Mesendoderm (in vitro differentiated cells): ENCODE measurements at regions not wholly inside any gene's neighbourhood (a gene's known extent, or its start where the extent isn't known, plus 50 kb on each side); places are given as distances from the start of the nearest gene placed in this dataset.
A peak's percentile ranks its signal among the peaks of the same experiment; 100 is the strongest.

ENCODE experiments used
- DNase-seq: peaks from one replicate; pipeline ENCODE4 v3.0.0; 2013
- H2AK5ac ChIP-seq: 2 replicates; pipeline ENCODE4 v1.6.1; 2013; ENCODE audit warnings: low read length, inconsistent platforms
- H2BK120ac ChIP-seq: 2 replicates; pipeline ENCODE4 v1.6.1; 2013; ENCODE audit warnings: low read depth, mild to moderate bottlenecking, low read length, moderate library complexity, mixed read lengths
- H2BK15ac ChIP-seq: replicated peaks from 2 replicates; pipeline ENCODE4 v1.6.1; 2013; ENCODE audit warnings: low read depth, mild to moderate bottlenecking, moderate library complexity
- H2BK5ac ChIP-seq: 2 replicates; pipeline ENCODE4 v1.6.1; 2013; ENCODE audit warnings: low read length, inconsistent platforms
- H3K18ac ChIP-seq: 2 replicates; pipeline ENCODE4 v1.6.1; 2013; ENCODE audit warnings: mild to moderate bottlenecking, low read length, mixed read lengths
- H3K23ac ChIP-seq: one replicate; pipeline ENCODE4 v1.6.1; 2013; ENCODE audit warnings: low read length
- H3K27ac ChIP-seq: 2 replicates; pipeline ENCODE4 v1.5.1; 2013; ENCODE audit warnings: low read depth, mild to moderate bottlenecking, inconsistent platforms, low read length, moderate library complexity
- H3K27me3 ChIP-seq: 2 replicates; pipeline ENCODE4 v1.6.1; 2013; ENCODE audit warnings: low read length, control low read depth, mild to moderate bottlenecking, inconsistent platforms; ENCODE audit not compliant: insufficient read depth, poor library complexity
- H3K36me3 ChIP-seq: 2 replicates; pipeline ENCODE4 v1.6.1; 2013; ENCODE audit warnings: low read length, inconsistent platforms; ENCODE audit not compliant: control insufficient read depth, insufficient read depth
- H3K4ac ChIP-seq: one replicate; pipeline ENCODE4 v1.6.1; 2013; ENCODE audit warnings: low read depth, mild to moderate bottlenecking, low read length, moderate library complexity
- H3K4me1 ChIP-seq: 2 replicates; pipeline ENCODE4 v1.6.1; 2013; ENCODE audit warnings: low read depth, low read length, inconsistent platforms; ENCODE audit not compliant: control insufficient read depth
- H3K4me2 ChIP-seq: 2 replicates; pipeline ENCODE4 v1.6.1; 2013; ENCODE audit warnings: low read length
- H3K4me3 ChIP-seq: 2 replicates; pipeline ENCODE4 v1.5.1; 2013; ENCODE audit warnings: mild to moderate bottlenecking, low read length
- H3K56ac ChIP-seq: one replicate; pipeline ENCODE4 v1.6.1; 2013; ENCODE audit warnings: low read length
- H3K79me1 ChIP-seq: 2 replicates; pipeline ENCODE4 v1.6.1; 2013; ENCODE audit warnings: low read length, inconsistent platforms
- H3K79me2 ChIP-seq: 2 replicates; pipeline ENCODE4 v1.6.1; 2013; ENCODE audit warnings: mild to moderate bottlenecking, low read length; ENCODE audit not compliant: control insufficient read depth, insufficient read depth
- H3K9ac ChIP-seq: 2 replicates; pipeline ENCODE4 v1.6.1; 2013; ENCODE audit warnings: low read length, inconsistent platforms
- H4K5ac ChIP-seq: one replicate; pipeline ENCODE4 v1.6.1; 2013; ENCODE audit warnings: low read length
- H4K8ac ChIP-seq: one replicate; pipeline ENCODE4 v1.6.1; 2013; ENCODE audit warnings: low read depth, mild to moderate bottlenecking, control low read depth, low read length, moderate library complexity
- WGBS: extraction: QIAGEN DNeasy Blood & Tissue Kit; methylation state at CpG from one replicate; pipeline ENCODE4 v1.1.7; 2013; ENCODE audit warnings: low lambda C conversion rate, missing lambda C conversion rate; ENCODE audit not compliant: insufficient coverage; ENCODE audit errors: extremely low coverage; 5-methylcytosine and 5-hydroxymethylcytosine counted together

- Histone ChIP-seq H3K4me2 (no peak overlapping the region), H2BK120ac (peak overlapping the region; percentile 61), H3K4me3 (no peak overlapping the region), H4K5ac (no peak overlapping the region), H3K4ac (no peak overlapping the region), H2BK15ac (no peak overlapping the region), H3K36me3 (no peaks in the 10 kb centered on the region), H3K23ac (no peak overlapping the region), H3K27ac (no peak overlapping the region), H2AK5ac (no peak overlapping the region), H2BK5ac (no peak overlapping the region), H4K8ac (no peak overlapping the region), H3K9ac (no peak overlapping the region), H3K56ac (no peak overlapping the region), H3K18ac (no peak overlapping the region), H3K79me2 (no peaks in the 10 kb centered on the region), H3K27me3 (no peaks in the 10 kb centered on the region), H3K4me1 (no peaks in the 10 kb centered on the region), H3K79me1 (no peaks in the 10 kb centered on the region)
- DNase-seq = no peak
- no CpG with 5 or more reads among the region's 1 CpG for WGBS
Observed at GRCh38 chr14:84543859-84544258, 986.1 kb upstream of the FLRT2 start.

- Histone ChIP-seq H3K18ac (no peak overlapping the region), H4K8ac (no peak overlapping the region), H2BK120ac (no peak overlapping the region), H2BK5ac (no peak overlapping the region), H3K9ac (no peak overlapping the region), H3K4me1 (no peaks in the 10 kb centered on the region), H3K36me3 (no peaks in the 10 kb centered on the region), H3K4me2 (no peak overlapping the region), H4K5ac (no peak overlapping the region), H3K4me3 (no peak overlapping the region), H3K4ac (no peak overlapping the region), H2BK15ac (no peak overlapping the region), H3K79me1 (no peaks in the 10 kb centered on the region), H3K79me2 (no peaks in the 10 kb centered on the region), H3K56ac (no peak overlapping the region), H3K23ac (no peak overlapping the region), H3K27ac (no peak overlapping the region), H2AK5ac (no peak overlapping the region), H3K27me3 (no peaks in the 10 kb centered on the region)
- no CpG with 5 or more reads among the region's 6 CpGs for WGBS
- no peak for DNase-seq
Observed at GRCh38 chr14:84544486-84545131, 985.3 kb upstream of the FLRT2 start.

- DNase-seq = no peak
- no peak overlapping the region for H3K9ac ChIP-seq
- no peak overlapping the region for H3K4me3 ChIP-seq
- H3K27ac ChIP-seq = no peak overlapping the region
- H3K18ac ChIP-seq = no peak overlapping the region
- H3K36me3 ChIP-seq = no peaks in the 10 kb centered on the region
- H3K79me1 ChIP-seq = no peaks in the 10 kb centered on the region
- H2AK5ac ChIP-seq = no peak overlapping the region
- no peak overlapping the region for H3K4ac ChIP-seq
- no peak overlapping the region for H4K8ac ChIP-seq
- WGBS = no CpG with 5 or more reads among the region's 2 CpGs
- no peaks in the 10 kb centered on the region for H3K4me1 ChIP-seq
- H3K27me3 ChIP-seq = no peaks in the 10 kb centered on the region
- H3K56ac ChIP-seq = no peak overlapping the region
- no peak overlapping the region for H2BK5ac ChIP-seq
- H4K5ac ChIP-seq = no peak overlapping the region
- H3K23ac ChIP-seq = no peak overlapping the region
- no peak overlapping the region for H2BK15ac ChIP-seq
- no peak overlapping the region for H3K4me2 ChIP-seq
- H2BK120ac ChIP-seq = no peak overlapping the region
- no peaks in the 10 kb centered on the region for H3K79me2 ChIP-seq
Observed at GRCh38 chr14:84546236-84546635, 983.7 kb upstream of the FLRT2 start.

DNA sequence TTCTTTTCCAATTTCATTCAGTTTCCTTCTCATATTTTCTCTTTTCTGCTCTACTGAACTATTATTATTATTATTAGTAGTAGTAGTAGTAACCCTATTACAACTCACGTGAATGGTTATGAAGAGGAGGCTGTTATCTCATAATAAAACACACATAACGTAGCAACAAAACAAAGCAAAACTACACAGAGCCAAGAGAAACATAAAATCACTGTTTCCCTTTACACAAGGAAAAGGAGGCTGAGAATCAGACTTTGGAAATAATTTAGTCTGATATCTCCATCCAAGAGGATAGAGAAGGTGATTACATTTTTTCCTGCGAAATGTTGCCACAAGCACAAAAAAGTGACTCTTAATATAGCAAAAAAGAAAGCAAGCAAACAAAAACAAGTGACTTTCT lies 975.8 kb upstream of the FLRT2 start:
- no peak overlapping the region for H2BK15ac ChIP-seq
- H3K36me3 ChIP-seq = no peaks in the 10 kb centered on the region
- no peak overlapping the region for H3K4me3 ChIP-seq
- no peaks in the 10 kb centered on the region for H3K4me1 ChIP-seq
- no peak overlapping the region for H3K27ac ChIP-seq
- H3K27me3 ChIP-seq = no peaks in the 10 kb centered on the region
- H3K4me2 ChIP-seq = no peak overlapping the region
- no peaks in the 10 kb centered on the region for H3K79me1 ChIP-seq
- H3K4ac ChIP-seq = no peak overlapping the region
- no peak for DNase-seq
- no peak overlapping the region for H3K56ac ChIP-seq
- H2BK5ac ChIP-seq = no peak overlapping the region
- H2AK5ac ChIP-seq = no peak overlapping the region
- H2BK120ac ChIP-seq = no peak overlapping the region
- no peak overlapping the region for H3K18ac ChIP-seq
- H4K8ac ChIP-seq = no peak overlapping the region
- H3K9ac ChIP-seq = no peak overlapping the region
- no peaks in the 10 kb centered on the region for H3K79me2 ChIP-seq
- no CpG with 5 or more reads among the region's 3 CpGs for WGBS
- no peak overlapping the region for H4K5ac ChIP-seq
- no peak overlapping the region for H3K23ac ChIP-seq

GRCh38 chr14:84555493-84555892 lies 974.5 kb upstream of the FLRT2 start:
- Histone ChIP-seq H3K36me3 (no peaks in the 10 kb centered on the region), H3K79me2 (no peaks in the 10 kb centered on the region), H3K4me3 (no peak overlapping the region), H3K18ac (no peak overlapping the region), H3K56ac (no peak overlapping the region), H2BK120ac (no peak overlapping the region), H3K23ac (no peak overlapping the region), H2BK5ac (no peak overlapping the region), H3K9ac (no peak overlapping the region), H3K27me3 (no peaks in the 10 kb centered on the region), H3K4me1 (no peaks in the 10 kb centered on the region), H3K79me1 (no peaks in the 10 kb centered on the region), H4K5ac (no peak overlapping the region), H2AK5ac (no peak overlapping the region), H3K4ac (no peak overlapping the region), H2BK15ac (no peak overlapping the region), H3K27ac (no peak overlapping the region), H3K4me2 (no peak overlapping the region), H4K8ac (no peak overlapping the region)
- no CpG with 5 or more reads among the region's 2 CpGs for WGBS
- no peak for DNase-seq

DNA sequence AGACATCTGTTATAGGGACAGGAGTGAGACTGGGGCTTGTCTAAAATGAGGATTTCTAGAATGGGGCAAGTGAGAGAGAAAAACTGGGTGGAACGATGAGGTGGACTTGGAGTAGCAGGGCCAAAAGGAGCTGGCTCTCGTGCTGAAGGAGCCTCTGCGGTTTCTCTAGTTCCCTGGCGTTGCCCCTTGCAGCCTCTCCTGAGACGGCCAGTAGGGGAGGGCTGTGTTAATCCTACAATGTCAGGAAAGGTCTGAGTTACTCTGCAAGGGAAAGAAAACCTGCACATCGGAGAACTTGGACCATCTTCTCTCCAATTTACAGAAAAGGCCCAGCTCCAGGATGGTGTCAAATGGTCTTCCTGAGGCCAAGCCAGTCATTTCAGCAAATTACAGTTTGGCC lies 963.8 kb upstream of the FLRT2 start:
- H2BK120ac ChIP-seq = no peak overlapping the region
- no CpG with 5 or more reads among the region's 6 CpGs for WGBS

More for the DNA sequence above, 963.8 kb upstream of the FLRT2 start:
- H3K56ac ChIP-seq = no peak overlapping the region
- H3K9ac ChIP-seq = no peak overlapping the region
- H4K5ac ChIP-seq = no peak overlapping the region
- peak overlapping the region; percentile 39 for H4K8ac ChIP-seq
- no peak overlapping the region for H3K4me2 ChIP-seq
- no peak overlapping the region for H2AK5ac ChIP-seq
- no peaks in the 10 kb centered on the region for H3K79me1 ChIP-seq
- H3K36me3 ChIP-seq = no peaks in the 10 kb centered on the region
- H3K18ac ChIP-seq = no peak overlapping the region
- no peak for DNase-seq
- H3K79me2 ChIP-seq = no peaks in the 10 kb centered on the region
- no peaks in the 10 kb centered on the region for H3K4me1 ChIP-seq
- H3K27ac ChIP-seq = no peak overlapping the region
- H3K27me3 ChIP-seq = no peaks in the 10 kb centered on the region
- no peak overlapping the region for H3K4me3 ChIP-seq
- H3K23ac ChIP-seq = no peak overlapping the region
- no peak overlapping the region for H2BK15ac ChIP-seq
- H2BK5ac ChIP-seq = no peak overlapping the region
- no peak overlapping the region for H3K4ac ChIP-seq
